GM12873 (cell line): ENCODE measurements at regions not wholly inside any gene's neighbourhood (a gene's known extent, or its start where the extent isn't known, plus 50 kb on each side); places are given as distances from the start of the nearest gene placed in this dataset.

Experiments
- TF ChIP-seq, protein P1 (sequence below): IDR thresholded peaks from 2 replicates; pipeline ENCODE4 v1.5.1; 2012; ENCODE audit warnings: low read depth, mild to moderate bottlenecking, moderate library complexity, low read length, control low read depth; ENCODE audit not compliant: insufficient read depth; ENCODE audit errors: missing control alignments

DNA sequence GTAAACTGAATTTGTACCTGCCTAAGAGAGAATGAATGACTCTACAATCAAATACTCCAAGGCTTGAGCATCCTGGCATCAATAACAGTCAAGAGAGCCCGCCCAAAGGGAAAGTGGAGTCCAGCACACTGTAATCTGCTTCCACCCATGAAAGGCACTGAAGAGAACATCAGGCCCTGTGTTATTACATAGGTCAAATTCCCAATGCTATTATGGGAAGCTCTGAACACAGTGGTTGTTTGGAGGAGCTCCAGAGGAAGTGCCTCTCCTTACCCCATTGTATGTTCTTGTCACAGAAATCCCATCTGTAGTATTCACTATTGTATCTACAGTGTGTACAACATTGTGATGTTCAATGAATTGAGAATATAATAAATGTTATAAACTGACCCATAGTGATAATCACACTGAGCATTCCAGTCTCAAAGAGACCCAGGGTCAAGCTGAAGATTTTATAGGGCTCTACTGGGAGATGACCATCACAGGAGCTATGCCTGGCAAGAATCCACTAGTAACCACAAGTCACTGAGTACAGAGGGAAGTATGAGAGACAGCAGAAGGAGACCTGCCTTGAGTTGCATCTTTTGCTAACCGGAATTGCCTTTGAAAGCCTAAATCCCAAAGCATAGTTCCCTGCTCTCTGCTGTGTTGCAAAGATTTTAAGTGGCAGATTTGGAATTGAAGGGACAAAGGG is 446.7 kb downstream of the GJA1 start:
- TF ChIP-seq, protein P1, sequence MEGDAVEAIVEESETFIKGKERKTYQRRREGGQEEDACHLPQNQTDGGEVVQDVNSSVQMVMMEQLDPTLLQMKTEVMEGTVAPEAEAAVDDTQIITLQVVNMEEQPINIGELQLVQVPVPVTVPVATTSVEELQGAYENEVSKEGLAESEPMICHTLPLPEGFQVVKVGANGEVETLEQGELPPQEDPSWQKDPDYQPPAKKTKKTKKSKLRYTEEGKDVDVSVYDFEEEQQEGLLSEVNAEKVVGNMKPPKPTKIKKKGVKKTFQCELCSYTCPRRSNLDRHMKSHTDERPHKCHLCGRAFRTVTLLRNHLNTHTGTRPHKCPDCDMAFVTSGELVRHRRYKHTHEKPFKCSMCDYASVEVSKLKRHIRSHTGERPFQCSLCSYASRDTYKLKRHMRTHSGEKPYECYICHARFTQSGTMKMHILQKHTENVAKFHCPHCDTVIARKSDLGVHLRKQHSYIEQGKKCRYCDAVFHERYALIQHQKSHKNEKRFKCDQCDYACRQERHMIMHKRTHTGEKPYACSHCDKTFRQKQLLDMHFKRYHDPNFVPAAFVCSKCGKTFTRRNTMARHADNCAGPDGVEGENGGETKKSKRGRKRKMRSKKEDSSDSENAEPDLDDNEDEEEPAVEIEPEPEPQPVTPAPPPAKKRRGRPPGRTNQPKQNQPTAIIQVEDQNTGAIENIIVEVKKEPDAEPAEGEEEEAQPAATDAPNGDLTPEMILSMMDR = no peak

DNA sequence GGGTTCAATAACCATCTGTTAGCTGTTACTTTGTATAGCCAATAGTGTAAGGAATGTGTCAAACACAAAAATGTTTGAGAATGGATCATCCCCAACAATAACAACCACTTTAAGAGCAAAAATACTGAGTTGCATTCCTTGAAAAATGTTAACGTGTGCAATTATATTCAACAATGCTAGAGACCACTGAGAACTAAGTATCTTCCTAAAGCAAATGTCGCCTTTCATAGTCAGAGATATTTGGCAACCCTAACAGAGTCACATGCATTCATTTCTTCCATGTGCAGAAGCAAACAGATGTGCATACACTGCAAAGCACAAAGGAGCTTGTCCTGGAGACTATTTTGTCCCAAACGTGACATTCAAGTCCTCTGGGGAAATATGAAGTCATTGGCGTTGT is 448.6 kb downstream of the GJA1 start:
- TF ChIP-seq, protein P1 = no peak

DNA sequence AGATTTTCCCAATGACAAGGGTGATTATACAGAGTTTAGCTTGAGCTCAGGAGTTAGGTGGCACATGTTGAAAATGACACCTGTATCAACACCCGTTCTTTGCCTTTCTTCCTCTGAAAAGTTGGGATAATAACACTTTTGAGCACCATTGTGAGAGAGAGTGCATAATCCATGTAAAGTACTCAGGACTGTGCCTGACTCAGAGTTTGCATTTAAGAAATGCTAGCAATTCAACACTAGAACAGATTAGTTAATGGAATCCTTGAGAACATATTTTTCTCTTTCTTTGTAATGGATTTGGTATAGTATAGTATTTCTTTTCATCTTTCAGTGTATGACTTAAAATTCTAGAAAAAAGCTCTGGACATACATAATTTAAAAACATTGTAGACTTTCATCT is 449.2 kb downstream of the GJA1 start:
- TF ChIP-seq, protein P1 = no peak

DNA sequence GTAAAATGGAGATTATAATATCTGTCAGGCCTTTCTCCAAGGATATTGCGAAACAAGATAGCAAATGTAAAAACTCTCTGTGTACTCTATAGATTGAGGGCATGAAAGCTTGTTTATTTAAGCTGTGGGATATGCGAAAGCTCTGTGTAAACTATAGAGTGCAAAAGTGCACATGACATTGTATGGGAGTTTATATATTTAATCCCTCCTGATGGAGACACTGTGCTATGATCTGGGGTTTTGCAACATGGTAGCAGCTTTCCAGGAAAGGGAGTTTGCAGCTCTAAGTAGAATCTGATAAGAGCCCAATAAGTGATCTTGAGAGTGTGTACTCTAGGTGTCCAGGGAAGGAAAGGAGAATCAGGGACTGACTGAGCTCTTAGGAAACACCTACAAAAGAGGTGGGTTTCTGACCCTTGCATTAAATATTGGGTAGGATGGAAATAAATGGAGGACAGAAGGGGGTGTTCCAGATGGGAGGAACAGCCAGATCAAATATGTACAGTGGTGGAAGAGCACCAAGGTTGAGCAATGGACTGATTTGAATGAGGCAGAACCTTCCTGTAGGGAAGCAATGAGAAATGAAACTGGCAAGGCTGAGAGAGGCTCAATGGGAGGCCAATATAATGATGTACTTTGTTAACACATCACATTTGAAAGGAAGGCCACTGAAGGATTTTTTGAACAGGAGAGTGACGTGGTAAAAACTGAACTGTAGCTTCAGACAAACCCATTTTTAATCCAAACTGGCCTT is 450.1 kb downstream of the GJA1 start:
- TF ChIP-seq, protein P1 = no peak

DNA sequence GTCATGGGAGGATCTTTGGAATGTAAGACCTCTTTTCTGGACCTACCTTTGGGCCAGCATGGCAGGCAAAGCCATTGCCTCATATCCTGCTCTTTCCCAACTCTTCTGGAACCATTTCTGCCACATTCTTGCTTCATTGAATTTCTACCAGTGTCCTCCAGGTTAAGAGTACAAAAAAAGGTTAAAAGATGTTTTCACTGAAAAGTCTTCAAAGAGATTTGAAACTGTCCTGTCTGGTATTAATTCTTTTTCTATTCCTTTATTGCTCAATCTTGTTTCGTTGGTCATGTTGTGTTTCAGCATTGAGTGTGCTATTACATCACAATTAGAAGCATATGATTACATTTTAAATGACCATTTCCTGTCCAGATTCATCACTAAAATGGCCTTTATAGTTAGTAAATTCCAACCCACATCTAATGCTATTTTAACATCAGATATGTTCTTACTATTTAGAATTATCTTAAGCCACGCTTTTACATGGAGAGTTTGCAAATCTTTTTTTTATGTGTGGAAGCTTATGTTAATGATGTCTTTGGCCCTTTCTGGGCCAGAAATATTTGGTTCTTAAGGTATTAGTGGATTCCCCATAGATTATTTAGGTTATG is 450.9 kb downstream of the GJA1 start:
- TF ChIP-seq, protein P1 = no peak

DNA sequence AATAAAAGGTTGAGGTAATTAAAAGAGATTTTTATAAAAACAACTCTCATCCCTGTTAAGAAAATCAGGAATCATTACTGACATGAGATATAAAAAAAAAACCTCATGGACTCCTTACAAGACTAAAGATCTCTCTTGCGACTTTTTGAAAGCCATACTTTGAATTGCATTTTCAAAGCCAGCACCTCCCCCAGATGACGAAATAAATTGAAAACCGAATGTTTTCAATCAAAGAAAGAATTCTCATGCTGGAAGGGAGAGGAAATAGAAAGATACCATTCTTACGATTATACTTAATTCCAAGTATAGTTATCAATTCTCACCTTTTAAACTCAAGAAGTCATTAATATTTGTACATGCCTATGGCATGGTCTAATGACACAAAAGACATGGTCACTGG is 452.3 kb downstream of the GJA1 start:
- TF ChIP-seq, protein P1 = no peak

DNA sequence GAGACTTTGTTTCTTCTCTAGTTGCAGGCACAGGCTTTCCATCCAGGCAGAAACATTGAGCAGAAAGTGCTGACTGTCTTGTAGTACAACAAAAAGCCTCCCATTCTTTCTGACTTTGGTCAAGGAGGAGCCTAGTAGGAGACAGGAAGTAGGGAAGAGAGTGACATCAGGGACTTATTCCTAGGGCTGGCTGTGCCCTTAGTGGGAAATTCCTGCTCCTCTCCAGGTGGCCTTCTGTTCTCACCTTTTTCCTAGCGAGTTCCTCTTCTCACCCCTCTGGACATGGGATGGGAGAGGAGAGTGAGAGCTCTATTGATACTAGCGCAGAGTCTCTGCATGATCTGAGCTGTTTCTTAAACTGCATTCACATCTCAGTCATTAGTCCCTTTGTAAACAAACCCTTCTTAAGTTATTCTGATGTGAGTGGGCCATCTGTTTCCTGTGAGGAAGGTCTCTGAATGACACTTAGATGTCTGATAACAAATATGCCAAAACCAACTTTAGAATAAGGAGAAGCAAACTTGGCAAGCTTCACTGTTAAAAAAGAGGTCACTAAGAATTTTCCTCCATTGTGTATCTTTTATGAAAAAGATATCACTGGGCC is 455.0 kb downstream of the GJA1 start:
- TF ChIP-seq, protein P1 = no peak
